Endodermal cell (in vitro differentiated cells): ENCODE measurements at regions not wholly inside any gene's neighbourhood (a gene's known extent, or its start where the extent isn't known, plus 50 kb on each side); places are given as distances from the start of the nearest gene placed in this dataset.

Experiments used
- DNase-seq: peaks from one replicate; pipeline ENCODE4 v3.0.0-alpha.2; 2017
- H3K27ac ChIP-seq: 2 replicates; pipeline ENCODE4 v1.5.1; 2013; ENCODE audit warnings: mild to moderate bottlenecking, low read depth, low read length, moderate library complexity
- H3K27me3 ChIP-seq: 2 replicates; pipeline ENCODE4 v1.6.1; 2013; ENCODE audit warnings: mild to moderate bottlenecking, low read length, moderate library complexity; ENCODE audit not compliant: insufficient read depth, control insufficient read depth, poor library complexity, severe bottlenecking
- H3K36me3 ChIP-seq: 2 replicates; pipeline ENCODE4 v1.7.0; 2013; ENCODE audit warnings: mild to moderate bottlenecking, low read length, moderate library complexity; ENCODE audit not compliant: control insufficient read depth, insufficient read depth
- H3K4me1 ChIP-seq: one replicate; pipeline ENCODE4 v1.7.0; 2013; ENCODE audit warnings: low read length; ENCODE audit not compliant: control insufficient read depth, insufficient read depth
- H3K4me3 ChIP-seq: 2 replicates; pipeline ENCODE4 v1.5.1; 2013; ENCODE audit warnings: mild to moderate bottlenecking, low read length, moderate library complexity
- H3K9ac ChIP-seq: 2 replicates; pipeline ENCODE4 v1.6.1; 2013; ENCODE audit warnings: mild to moderate bottlenecking, low read length, moderate library complexity; ENCODE audit not compliant: poor library complexity, severe bottlenecking; ENCODE audit errors: extremely low read depth
- H3K9me3 ChIP-seq: 2 replicates; pipeline ENCODE4 v1.6.1; 2013; ENCODE audit warnings: mild to moderate bottlenecking, low read length, moderate library complexity; ENCODE audit not compliant: control insufficient read depth
- H3K27ac Mint-ChIP-seq: 2 replicates; pipeline ENCODE4 v1.8.0; 2020; ENCODE audit warnings: mixed read lengths
- H3K27me3 Mint-ChIP-seq: 2 replicates; pipeline ENCODE4 v1.8.0; 2021; ENCODE audit warnings: mild to moderate bottlenecking, mixed read lengths; ENCODE audit not compliant: insufficient read depth
- H3K36me3 Mint-ChIP-seq: 2 replicates; pipeline ENCODE4 v1.8.0; 2020; ENCODE audit warnings: low read depth, mixed read lengths
- H3K4me1 Mint-ChIP-seq: 2 replicates; pipeline ENCODE4 v1.8.0; 2020; ENCODE audit warnings: mixed read lengths
- H3K4me3 Mint-ChIP-seq: 2 replicates; pipeline ENCODE4 v1.8.0; 2020; ENCODE audit warnings: mild to moderate bottlenecking, moderate library complexity, mixed read lengths
- H3K9me3 Mint-ChIP-seq: 2 replicates; pipeline ENCODE4 v1.8.0; 2020; ENCODE audit warnings: mild to moderate bottlenecking, mixed read lengths
- WGBS, 2 experiments: methylation state at CpG; one replicate each; pipeline versions ENCODE4 v1.1.5 to v1.1.7; 2013; ENCODE audit warnings: missing lambda C conversion rate in 2 of 2, mixed read lengths in 1 of 2; ENCODE audit not compliant: insufficient coverage in 1 of 2, insufficient read length in 1 of 2; 5-methylcytosine and 5-hydroxymethylcytosine counted together
- TF ChIP-seq, protein P1 (sequence below): fragments of 200-600 bp; sonication (generic); conservative IDR thresholded peaks from 2 replicates; pipeline ENCODE4 v1.5.0; 2021; ENCODE audit warnings: antibody characterized with exemption, mild to moderate bottlenecking

DNA sequence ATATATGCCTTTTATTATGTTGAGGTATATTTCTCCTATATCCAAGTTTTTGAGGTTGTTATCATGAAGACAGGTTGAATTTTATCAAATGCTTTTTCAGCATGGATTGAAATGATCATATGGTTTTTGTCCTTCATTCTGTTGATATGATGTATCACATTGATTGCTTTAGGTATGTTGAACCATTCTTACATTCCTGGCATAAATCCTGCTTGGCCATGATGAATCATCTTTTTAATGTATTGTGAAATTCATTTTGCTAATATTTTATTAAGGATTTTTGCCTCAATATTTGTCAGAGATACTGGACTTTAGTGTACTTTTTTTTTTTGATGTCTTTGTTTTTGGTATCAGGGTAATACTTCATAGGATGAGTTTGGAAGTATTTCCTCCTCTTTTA lies 283.8 kb upstream of the C11orf87 start:
- Mint-ChIP-seq H3K27ac (no peak overlapping the region), H3K4me3 (no peak overlapping the region), H3K9me3 (peaks cover 5% of the 10 kb centered on the region), H3K27me3 (peaks cover 93% of the 10 kb centered on the region), H3K36me3 (no peaks in the 10 kb centered on the region), H3K4me1 (peaks cover 5% of the 10 kb centered on the region)
- no peak for DNase-seq
- H3K4me1 ChIP-seq = no peaks in the 10 kb centered on the region
- H3K4me3 ChIP-seq = no peak overlapping the region
- no peak overlapping the region for H3K27ac ChIP-seq
- no peak overlapping the region for H3K9ac ChIP-seq
- peaks cover 86% of the 10 kb centered on the region for H3K27me3 ChIP-seq
- no peaks in the 10 kb centered on the region for H3K9me3 ChIP-seq
- H3K36me3 ChIP-seq = no peaks in the 10 kb centered on the region
- TF ChIP-seq, protein P1, sequence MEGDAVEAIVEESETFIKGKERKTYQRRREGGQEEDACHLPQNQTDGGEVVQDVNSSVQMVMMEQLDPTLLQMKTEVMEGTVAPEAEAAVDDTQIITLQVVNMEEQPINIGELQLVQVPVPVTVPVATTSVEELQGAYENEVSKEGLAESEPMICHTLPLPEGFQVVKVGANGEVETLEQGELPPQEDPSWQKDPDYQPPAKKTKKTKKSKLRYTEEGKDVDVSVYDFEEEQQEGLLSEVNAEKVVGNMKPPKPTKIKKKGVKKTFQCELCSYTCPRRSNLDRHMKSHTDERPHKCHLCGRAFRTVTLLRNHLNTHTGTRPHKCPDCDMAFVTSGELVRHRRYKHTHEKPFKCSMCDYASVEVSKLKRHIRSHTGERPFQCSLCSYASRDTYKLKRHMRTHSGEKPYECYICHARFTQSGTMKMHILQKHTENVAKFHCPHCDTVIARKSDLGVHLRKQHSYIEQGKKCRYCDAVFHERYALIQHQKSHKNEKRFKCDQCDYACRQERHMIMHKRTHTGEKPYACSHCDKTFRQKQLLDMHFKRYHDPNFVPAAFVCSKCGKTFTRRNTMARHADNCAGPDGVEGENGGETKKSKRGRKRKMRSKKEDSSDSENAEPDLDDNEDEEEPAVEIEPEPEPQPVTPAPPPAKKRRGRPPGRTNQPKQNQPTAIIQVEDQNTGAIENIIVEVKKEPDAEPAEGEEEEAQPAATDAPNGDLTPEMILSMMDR = no peak

DNA sequence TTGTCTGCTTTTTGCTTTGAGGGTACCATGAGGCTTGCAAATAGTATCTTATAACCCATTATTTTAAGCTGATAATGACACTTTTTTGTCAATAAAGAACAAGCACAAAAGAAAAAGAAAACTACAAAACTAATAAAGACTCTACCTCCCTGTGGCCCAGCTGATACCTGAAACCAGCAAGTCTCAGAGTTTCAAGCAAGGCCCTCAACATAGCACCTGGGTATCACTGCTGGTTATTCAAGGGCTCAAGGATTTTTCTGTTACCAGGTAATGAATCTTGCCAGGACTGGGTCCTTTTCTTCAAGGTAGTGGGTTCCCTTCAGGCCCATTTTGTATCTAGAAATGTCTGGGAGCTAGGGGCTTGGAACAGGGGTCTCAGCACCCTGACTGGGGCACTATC lies 281.6 kb upstream of the C11orf87 start:
- Histone ChIP-seq H3K4me1 (no peaks in the 10 kb centered on the region), H3K9me3 (no peaks in the 10 kb centered on the region), H3K27me3 (peaks cover 94% of the 10 kb centered on the region), H3K27ac (no peak overlapping the region), H3K4me3 (no peak overlapping the region), H3K36me3 (no peaks in the 10 kb centered on the region), H3K9ac (no peak overlapping the region)
- Mint-ChIP-seq H3K27ac (no peak overlapping the region), H3K4me3 (no peak overlapping the region), H3K4me1 (no peaks in the 10 kb centered on the region), H3K9me3 (peaks cover 5% of the 10 kb centered on the region), H3K27me3 (peaks cover 92% of the 10 kb centered on the region), H3K36me3 (no peaks in the 10 kb centered on the region)
- no peak for DNase-seq
- TF ChIP-seq, protein P1 = no peak

DNA sequence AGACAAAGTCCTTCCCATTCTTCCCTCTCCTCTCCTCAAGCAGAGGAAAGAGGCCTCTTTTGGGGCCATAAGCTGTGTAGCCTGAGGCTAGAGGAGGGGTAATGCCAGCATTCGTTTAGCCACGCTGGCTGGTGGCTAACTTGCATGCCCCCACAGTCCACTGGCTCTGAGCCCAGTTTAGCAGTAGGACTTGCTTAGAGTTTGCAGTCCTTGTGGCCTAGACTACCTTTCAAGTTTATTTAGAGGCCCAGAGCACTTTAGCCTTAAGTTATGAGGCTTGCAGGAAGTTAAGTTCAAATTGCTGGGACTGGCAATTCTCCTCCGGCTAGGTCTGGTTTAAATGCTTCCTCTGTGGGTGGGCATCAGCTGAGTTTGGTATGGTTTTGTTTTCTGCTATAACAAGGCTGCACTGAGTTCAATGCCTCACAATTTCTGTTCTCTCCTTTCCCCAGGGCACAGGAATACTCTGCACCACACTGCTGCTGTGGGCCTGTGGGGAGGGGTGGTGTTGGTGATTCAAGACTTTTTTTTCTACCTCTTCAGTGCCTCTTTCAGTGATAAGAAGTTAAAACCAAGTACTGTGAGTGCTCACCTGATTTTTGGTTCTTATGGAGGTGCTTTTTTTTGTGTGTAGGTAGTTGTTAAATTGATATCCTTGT lies 281.0 kb upstream of the C11orf87 start:
- no peaks in the 10 kb centered on the region for H3K36me3 ChIP-seq
- DNase-seq = no peak
- H3K4me1 ChIP-seq = no peaks in the 10 kb centered on the region
- peaks cover 5% of the 10 kb centered on the region for H3K9me3 Mint-ChIP-seq
- H3K27me3 ChIP-seq = peaks cover 91% of the 10 kb centered on the region
- WGBS, 2 experiments = 93% methylated on average over 3 of the region's 3 CpGs; no CpG with 5 or more reads in 1 of the 2 experiments
- H3K9me3 ChIP-seq = no peaks in the 10 kb centered on the region
- TF ChIP-seq, protein P1 = no peak
- no peak overlapping the region for H3K27ac Mint-ChIP-seq
- H3K27me3 Mint-ChIP-seq = peaks cover 91% of the 10 kb centered on the region
- H3K4me3 ChIP-seq = no peak overlapping the region
- H3K9ac ChIP-seq = no peak overlapping the region
- H3K4me3 Mint-ChIP-seq = no peak overlapping the region
- H3K27ac ChIP-seq = no peak overlapping the region
- no peaks in the 10 kb centered on the region for H3K36me3 Mint-ChIP-seq
- peaks cover 3% of the 10 kb centered on the region for H3K4me1 Mint-ChIP-seq
